Skin of body (tissue), 2 donors: ENCODE measurements at regions not wholly inside any gene's neighbourhood (a gene's known extent, or its start where the extent isn't known, plus 50 kb on each side); places are given as distances from the start of the nearest gene placed in this dataset. TPM values are rescaled to one million over a fixed set of nuclear protein-coding genes. Genes with fewer than 3 reads are reported as not detected.
A peak's percentile ranks its signal among the peaks of the same experiment; 100 is the strongest.
"Not testable (repeated sequence)": the region's sequence is repeated elsewhere in the genome, so short reads cannot be mapped to it uniquely, and the experiment has no call there.

ENCODE experiments used
- DNase-seq: peaks from one replicate; lab custom pipeline; 2025; lab: John Stamatoyannopoulos, UW
- small RNA-seq: library from RNA; depleted of rRNA; stranded (forward); fragments of <200 nt; gene quantifications from one replicate; pipeline ENCODE3, GENCODE V24; 2014; ENCODE audit warnings: low replicate concordance

GRCh38 chr2:16736633-16737032 lies 71.0 kb upstream of the CYRIA start:
- no peak for DNase-seq

GRCh38 chr2:16729335-16729734 lies 63.7 kb upstream of the CYRIA start:
- no peak for DNase-seq

- DNase-seq: no peak
Observed at GRCh38 chr2:16728351-16729136, 62.9 kb upstream of the CYRIA start.

- not testable (repeated sequence) for DNase-seq
Observed at GRCh38 chr2:16727849-16728248, 62.2 kb upstream of the CYRIA start.

GRCh38 chr2:16727256-16727655 lies 61.6 kb upstream of the CYRIA start:
- DNase-seq: no peak

- DNase-seq: no peak
Observed at GRCh38 chr2:16726577-16726976, 60.9 kb upstream of the CYRIA start.

- DNase-seq: no peak
Observed at GRCh38 chr2:16726147-16726546, 60.5 kb upstream of the CYRIA start.

- no peak for DNase-seq
Observed at GRCh38 chr2:16725549-16725948, 59.9 kb upstream of the CYRIA start.

- no peak for DNase-seq
Observed at GRCh38 chr2:16722677-16723076, 57.0 kb upstream of the CYRIA start.

- DNase-seq: no peak
Observed at GRCh38 chr2:16722126-16722525, 56.5 kb upstream of the CYRIA start.

GRCh38 chr2:16721529-16721928 lies 55.9 kb upstream of the CYRIA start:
- not testable (repeated sequence) for DNase-seq

- DNase-seq: not testable (repeated sequence)
Observed at GRCh38 chr2:16720737-16721136, 55.1 kb upstream of the CYRIA start.

GRCh38 chr2:16719485-16719808 lies 53.8 kb upstream of the CYRIA start:
- DNase-seq: no peak

GRCh38 chr2:16718576-16719484 lies 53.2 kb upstream of the CYRIA start:
- DNase-seq: peak; percentile 36

GRCh38 chr2:16717477-16717876 lies 51.8 kb upstream of the CYRIA start:
- no peak for DNase-seq

GRCh38 chr2:16716944-16717343 lies 51.3 kb upstream of the CYRIA start:
- no peak for DNase-seq

- DNase-seq: no peak
Observed at GRCh38 chr2:16716024-16716423, 50.4 kb upstream of the CYRIA start.

Small RNA genes lying in the stretch of these regions (small RNA-seq; reads per million reads assigned to genes)
- gene RN7SKP168: not detected
